IMR-90 (cell line): ENCODE measurements at regions not wholly inside any gene's neighbourhood (a gene's known extent, or its start where the extent isn't known, plus 50 kb on each side); places are given as distances from the start of the nearest gene placed in this dataset.

ENCODE experiments used
- ATAC-seq: fragments of 200-7000 bp; cut with Tn5 transposase; 2 replicates; pipeline ENCODE4 v1.9.1; 2020; ENCODE audit warnings: low read depth, mild to moderate bottlenecking, moderate library complexity
- BruUV-seq: library from RNA; stranded (reverse); fragments of 400-500 nt; replicated peaks from 2 replicates; lab custom pipeline; 2021; lab: Mats Ljungman, UMichigan
- CTCF ChIA-PET: fragments of 300-600 bp; formaldehyde crosslinking; extraction: SDS; loops from one replicate; lab custom pipeline; 2021; ENCODE audit warnings: antibody characterized with exemption; lab: Yijun Ruan, JAX
- POLR2A ChIA-PET: fragments of 300-600 bp; sonication (Branson Sonifier 250); formaldehyde crosslinking; loops from one replicate; lab custom pipeline; 2022; ENCODE audit warnings: antibody characterized with exemption; ENCODE audit not compliant: unreplicated experiment; lab: Charles Lee
- DNase-seq: peaks from one replicate; pipeline ENCODE4 v3.0.0; 2013
- H2AFZ ChIP-seq: replicated peaks from 2 replicates; pipeline ENCODE3; 2013; ENCODE audit warnings: low read length, mild to moderate bottlenecking; ENCODE audit not compliant: poor library complexity
- H2AK5ac ChIP-seq: 2 replicates; pipeline ENCODE4 v1.6.1; 2013; ENCODE audit warnings: low read depth, low read length, inconsistent platforms
- H2AK9ac ChIP-seq: replicated peaks from 2 replicates; pipeline ENCODE3; 2013; ENCODE audit warnings: mild to moderate bottlenecking, low read depth, low read length, moderate library complexity; ENCODE audit not compliant: poor library complexity
- H2BK120ac ChIP-seq: 2 replicates; pipeline ENCODE4 v1.6.1; 2013; ENCODE audit warnings: low read depth, low read length, inconsistent platforms
- H2BK15ac ChIP-seq: 3 replicates; pipeline ENCODE4 v1.6.1; 2013; ENCODE audit warnings: low read depth, low read length, inconsistent platforms
- H2BK20ac ChIP-seq: 2 replicates; pipeline ENCODE4 v1.6.1; 2013; ENCODE audit warnings: low read depth, mild to moderate bottlenecking, inconsistent platforms, low read length, moderate library complexity
- H2BK5ac ChIP-seq: 2 replicates; pipeline ENCODE4 v1.6.1; 2013; ENCODE audit warnings: mild to moderate bottlenecking, low read depth, low read length, inconsistent platforms; ENCODE audit not compliant: poor library complexity, severe bottlenecking
- H3K14ac ChIP-seq: replicated peaks from 2 replicates; pipeline ENCODE4 v1.6.1; 2013; ENCODE audit warnings: low read depth, low read length, inconsistent platforms
- H3K18ac ChIP-seq: 2 replicates; pipeline ENCODE4 v1.6.1; 2013; ENCODE audit warnings: low read depth, low read length, control low read depth
- H3K23ac ChIP-seq: 2 replicates; pipeline ENCODE4 v1.6.1; 2013; ENCODE audit warnings: low read depth, low read length, inconsistent platforms
- H3K27ac ChIP-seq: 2 replicates; pipeline ENCODE4 v1.5.1; 2013; ENCODE audit warnings: mild to moderate bottlenecking, control low read depth, low read length; ENCODE audit not compliant: insufficient read depth
- H3K27me3 ChIP-seq: 2 replicates; pipeline ENCODE4 v1.6.1; 2013; ENCODE audit warnings: low read length; ENCODE audit not compliant: control insufficient read depth, insufficient read depth
- H3K36me3 ChIP-seq: 2 replicates; pipeline ENCODE4 v1.6.1; 2013; ENCODE audit warnings: low read length, mixed read lengths; ENCODE audit not compliant: control insufficient read depth, insufficient read depth
- H3K4ac ChIP-seq: 2 replicates; pipeline ENCODE4 v1.6.1; 2013; ENCODE audit warnings: low read depth, low read length, inconsistent platforms
- H3K4me1 ChIP-seq: 2 replicates; pipeline ENCODE4 v1.6.1; 2013; ENCODE audit warnings: low read length, mixed read lengths; ENCODE audit not compliant: control insufficient read depth, insufficient read depth
- H3K4me2 ChIP-seq: 2 replicates; pipeline ENCODE4 v1.6.1; 2013; ENCODE audit warnings: low read depth, mild to moderate bottlenecking, control low read depth, low read length, moderate library complexity
- H3K4me3 ChIP-seq: 2 replicates; pipeline ENCODE4 v1.5.1; 2013; ENCODE audit warnings: low read depth, mild to moderate bottlenecking, control low read depth, low read length, moderate library complexity; ENCODE audit not compliant: insufficient read depth
- H3K56ac ChIP-seq: 2 replicates; pipeline ENCODE4 v1.6.1; 2013; ENCODE audit warnings: low read length, inconsistent platforms; ENCODE audit not compliant: insufficient read depth; ENCODE audit errors: extremely low read depth
- H3K79me1 ChIP-seq, 2 experiments: 2 replicates each; pipeline ENCODE4 v1.6.1; 2013; ENCODE audit warnings: low read length in 2 of 2, inconsistent platforms in 1 of 2, low read depth in 1 of 2
- H3K9ac ChIP-seq: 2 replicates; pipeline ENCODE4 v1.6.1; 2013; ENCODE audit warnings: low read depth, low read length, control low read depth
- H3K9me1 ChIP-seq: 2 replicates; pipeline ENCODE4 v1.6.1; 2013; ENCODE audit warnings: low read length, inconsistent platforms; ENCODE audit not compliant: insufficient read depth
- H3K9me3 ChIP-seq: 2 replicates; pipeline ENCODE4 v1.6.1; 2013; ENCODE audit warnings: low read length; ENCODE audit not compliant: control insufficient read depth, insufficient read depth
- H4K20me1 ChIP-seq: 2 replicates; pipeline ENCODE4 v1.6.1; 2013; ENCODE audit warnings: low read length, inconsistent platforms; ENCODE audit not compliant: insufficient read depth
- H4K5ac ChIP-seq: 2 replicates; pipeline ENCODE4 v1.6.1; 2013; ENCODE audit warnings: mild to moderate bottlenecking, low read depth, low read length, control low read depth
- H4K8ac ChIP-seq, 2 experiments: 2 replicates each; pipeline ENCODE4 v1.6.1; 2013; ENCODE audit warnings: low read depth in 2 of 2, low read length in 2 of 2, control low read depth in 1 of 2, inconsistent platforms in 1 of 2
- H4K91ac ChIP-seq: 2 replicates; pipeline ENCODE4 v1.6.1; 2013; ENCODE audit warnings: low read depth, low read length, inconsistent platforms; ENCODE audit not compliant: insufficient read depth
- BHLHE40 ChIP-seq: fragments of 150-350 bp; IDR thresholded peaks from 2 replicates; pipeline ENCODE4 v1.6.1; 2016; ENCODE audit warnings: mild to moderate bottlenecking, low read depth, low read length
- CEBPB ChIP-seq: IDR thresholded peaks from 2 replicates; pipeline ENCODE4 v1.6.1; 2012; ENCODE audit warnings: low read depth, low read length, improper control_type of control experiment
- FOS ChIP-seq: fragments of 150-350 bp; IDR thresholded peaks from 2 replicates; pipeline ENCODE4 v1.6.1; 2016; ENCODE audit warnings: low read depth, low read length
- MAFK ChIP-seq: IDR thresholded peaks from 2 replicates; pipeline ENCODE4 v1.6.1; 2012; ENCODE audit warnings: low read depth, low read length, improper control_type of control experiment
- MAZ ChIP-seq: IDR thresholded peaks from 2 replicates; pipeline ENCODE4 v1.6.1; 2012; ENCODE audit warnings: low read depth, mild to moderate bottlenecking, low read length, improper control_type of control experiment, moderate library complexity, borderline replicate concordance
- MXI1 ChIP-seq: IDR thresholded peaks from 2 replicates; pipeline ENCODE4 v1.6.1; 2012; ENCODE audit warnings: low read depth, mild to moderate bottlenecking, low read length, moderate library complexity, borderline replicate concordance
- NFE2L2 ChIP-seq: fragments of 150-350 bp; IDR thresholded peaks from 2 replicates; pipeline ENCODE4 v1.6.1; 2016; ENCODE audit warnings: low read depth, mild to moderate bottlenecking, low read length
- POLR2A ChIP-seq: IDR thresholded peaks from 2 replicates; pipeline ENCODE4 v1.6.1; 2012; ENCODE audit warnings: mild to moderate bottlenecking, low read depth, low read length
- RAD21 ChIP-seq: IDR thresholded peaks from 2 replicates; pipeline ENCODE4 v1.6.1; 2012; ENCODE audit warnings: low read length, improper control_type of control experiment
- RCOR1 ChIP-seq: IDR thresholded peaks from 2 replicates; pipeline ENCODE4 v1.6.1; 2012; ENCODE audit warnings: mild to moderate bottlenecking, low read length, improper control_type of control experiment; ENCODE audit not compliant: insufficient replicate concordance
- SMC3 ChIP-seq: fragments of 150-350 bp; IDR thresholded peaks from 2 replicates; pipeline ENCODE4 v1.6.1; 2016; ENCODE audit warnings: low read depth, mild to moderate bottlenecking, antibody characterized with exemption, low read length, moderate library complexity
- WGBS, 2 experiments: methylation state at CpG; one replicate each; pipeline versions ENCODE4 v1.1.5 to v1.1.7; 2013; ENCODE audit warnings: missing lambda C conversion rate in 2 of 2; ENCODE audit not compliant: insufficient read length in 1 of 2; ENCODE audit errors: extremely low coverage in 2 of 2; 5-methylcytosine and 5-hydroxymethylcytosine counted together
- dilution Hi-C: fragments of 300-500 bp; cut with HindIII; formaldehyde crosslinking; loops from one replicate; pipeline ENCODE4 v1.14.3; 2018; ENCODE audit warnings: low sequenced_read_pairs; ENCODE audit not compliant: unreplicated experiment
- in situ Hi-C: fragments of 300-500 bp; cut with MboI; formaldehyde crosslinking; loops from 3 replicates; pipeline ENCODE4 v1.14.3; 2019; ENCODE audit warnings: low sequenced_read_pairs, inconsistent platforms, mixed read lengths
- intact Hi-C: fragments of 100-400 bp; cut with micrococcal nuclease; formaldehyde crosslinking; loops from 2 replicates; pipeline ENCODE4 v1.10.0; 2022
- TF ChIP-seq, protein P1 (sequence below): fragments of 150-350 bp; IDR thresholded peaks from 2 replicates; pipeline ENCODE4 v1.6.1; 2016; ENCODE audit warnings: low read depth, mild to moderate bottlenecking, low read length, moderate library complexity, borderline replicate concordance
- TF ChIP-seq, protein P2 (sequence below): conservative IDR thresholded peaks from 2 replicates; pipeline ENCODE4 v1.5.1; 2012; ENCODE audit warnings: mild to moderate bottlenecking, low read depth, low read length, improper control_type of control experiment

DNA sequence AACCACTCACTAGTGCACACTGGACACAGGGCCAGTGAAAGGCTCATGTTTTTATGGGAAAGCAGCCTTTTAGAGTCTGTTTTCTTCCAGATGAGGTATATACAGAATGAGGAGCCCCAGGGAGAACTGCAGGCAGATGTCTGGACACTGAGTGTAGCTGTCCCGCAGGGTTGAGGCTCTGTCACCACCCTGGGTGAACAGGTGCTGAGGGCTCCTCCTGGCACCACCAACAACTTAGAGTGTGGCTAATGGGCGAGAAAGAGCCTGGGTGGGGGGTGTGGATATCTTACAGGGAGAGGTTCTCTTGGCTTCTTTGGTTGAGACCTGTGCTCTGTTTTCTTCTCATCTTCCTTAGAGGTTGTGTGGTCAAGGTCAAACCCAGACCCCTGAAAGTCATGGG, 202.1 kb upstream of the GPR12 start (continued):
- no peak for TF ChIP-seq SMC3
- no peak for TF ChIP-seq FOS

DNA sequence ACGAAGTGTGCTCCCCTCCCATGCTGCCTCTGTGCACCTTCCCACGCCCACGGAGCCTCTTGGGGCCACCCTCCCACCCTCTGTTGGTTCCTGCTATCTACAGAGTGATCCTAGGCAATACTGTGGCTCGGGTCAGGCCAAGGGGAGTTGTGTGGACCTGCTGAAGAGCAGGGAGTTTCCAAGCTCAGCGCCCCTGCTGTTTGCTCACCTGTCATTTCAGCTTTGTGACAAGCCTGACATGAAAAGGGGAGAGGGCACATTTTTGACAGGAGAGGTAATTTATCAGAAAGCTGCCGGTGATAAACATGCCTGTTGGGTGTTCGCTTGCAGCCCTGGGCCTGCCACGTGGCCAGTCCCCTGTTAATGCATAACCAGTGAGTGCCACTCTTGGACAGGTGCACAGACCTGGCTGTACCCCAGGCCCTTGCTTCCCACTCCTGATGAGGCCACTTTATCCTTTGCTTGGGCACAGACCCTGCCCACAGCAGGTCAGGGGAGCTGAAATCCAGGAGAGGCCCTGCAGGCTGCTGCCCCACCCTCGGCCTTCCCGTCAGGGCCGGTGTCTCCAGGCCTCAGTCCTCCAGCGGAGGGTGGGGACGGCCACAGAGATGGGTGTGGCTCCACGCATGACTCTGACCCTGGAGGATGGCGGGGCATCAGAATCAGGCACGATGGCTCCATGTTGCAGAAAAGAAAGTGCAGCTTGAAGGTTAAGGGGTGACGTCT, 201.5 kb upstream of the GPR12 start:
- H4K20me1 ChIP-seq: no peaks in the 10 kb centered on the region
- peaks cover 13% of the 10 kb centered on the region; the same call in 1 of the 2 replicates for H3K4me1 ChIP-seq
- H3K23ac ChIP-seq: no peak overlapping the region
- no peak overlapping the region for H3K27ac ChIP-seq
- no peak overlapping the region for H3K56ac ChIP-seq
- DNase-seq: no peak
- dilution Hi-C loops (no loop called here), intact Hi-C loops (no loop called here), in situ Hi-C loops (no loop called here)
- H3K36me3 ChIP-seq: no peaks in the 10 kb centered on the region
- no peak overlapping the region for H2BK5ac ChIP-seq
- peaks cover 7% of the 10 kb centered on the region; the same call in 1 of the 2 replicates for H3K9me1 ChIP-seq
- WGBS, 2 experiments: 85% methylated on average over 7 of the region's 17 CpGs; no CpG with 5 or more reads in 1 of the 2 experiments
- no peak overlapping the region for H2BK15ac ChIP-seq
- H2AK5ac ChIP-seq: no peak overlapping the region
- H4K91ac ChIP-seq: no peak overlapping the region
- no peak overlapping the region for H3K9ac ChIP-seq
- no peak overlapping the region for H4K5ac ChIP-seq
- H2BK20ac ChIP-seq: no peak overlapping the region
- H4K8ac ChIP-seq: no peak overlapping the region
- POLR2A ChIA-PET: no interaction called here
- no peaks in the 10 kb centered on the region for H3K79me1 ChIP-seq
- no peak overlapping the region for H3K18ac ChIP-seq
- no peak overlapping the region for H3K4me2 ChIP-seq
- CTCF ChIA-PET: interaction anchor here (0.7 kb wide), 1 partner anchor 15 kb away, joined by 5 read pairs; no protein-coding TSS in a partner anchor
- H3K14ac ChIP-seq: no peak overlapping the region
- H3K4me3 ChIP-seq: no peak overlapping the region
- BruUV-seq: no TSS peak
- H2BK120ac ChIP-seq: no peak overlapping the region
- no peak for ATAC-seq
- no peak overlapping the region for H3K4ac ChIP-seq
- no peaks in the 10 kb centered on the region for H3K9me3 ChIP-seq
- H2AFZ ChIP-seq: peak overlapping the region; percentile 33
- peaks cover 37% of the 10 kb centered on the region for H3K27me3 ChIP-seq
- H2AK9ac ChIP-seq: no peak overlapping the region
- TF ChIP-seq POLR2A (no peak), CEBPB (no peak), BHLHE40 (no peak), RCOR1 (no peak), MXI1 (no peak), SMC3 (no peak), MAZ (no peak), MAFK (no peak), RAD21 (no peak), NFE2L2 (no peak)
- TF ChIP-seq, protein P1, sequence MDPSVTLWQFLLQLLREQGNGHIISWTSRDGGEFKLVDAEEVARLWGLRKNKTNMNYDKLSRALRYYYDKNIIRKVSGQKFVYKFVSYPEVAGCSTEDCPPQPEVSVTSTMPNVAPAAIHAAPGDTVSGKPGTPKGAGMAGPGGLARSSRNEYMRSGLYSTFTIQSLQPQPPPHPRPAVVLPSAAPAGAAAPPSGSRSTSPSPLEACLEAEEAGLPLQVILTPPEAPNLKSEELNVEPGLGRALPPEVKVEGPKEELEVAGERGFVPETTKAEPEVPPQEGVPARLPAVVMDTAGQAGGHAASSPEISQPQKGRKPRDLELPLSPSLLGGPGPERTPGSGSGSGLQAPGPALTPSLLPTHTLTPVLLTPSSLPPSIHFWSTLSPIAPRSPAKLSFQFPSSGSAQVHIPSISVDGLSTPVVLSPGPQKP: no peak
- TF ChIP-seq, protein P2, sequence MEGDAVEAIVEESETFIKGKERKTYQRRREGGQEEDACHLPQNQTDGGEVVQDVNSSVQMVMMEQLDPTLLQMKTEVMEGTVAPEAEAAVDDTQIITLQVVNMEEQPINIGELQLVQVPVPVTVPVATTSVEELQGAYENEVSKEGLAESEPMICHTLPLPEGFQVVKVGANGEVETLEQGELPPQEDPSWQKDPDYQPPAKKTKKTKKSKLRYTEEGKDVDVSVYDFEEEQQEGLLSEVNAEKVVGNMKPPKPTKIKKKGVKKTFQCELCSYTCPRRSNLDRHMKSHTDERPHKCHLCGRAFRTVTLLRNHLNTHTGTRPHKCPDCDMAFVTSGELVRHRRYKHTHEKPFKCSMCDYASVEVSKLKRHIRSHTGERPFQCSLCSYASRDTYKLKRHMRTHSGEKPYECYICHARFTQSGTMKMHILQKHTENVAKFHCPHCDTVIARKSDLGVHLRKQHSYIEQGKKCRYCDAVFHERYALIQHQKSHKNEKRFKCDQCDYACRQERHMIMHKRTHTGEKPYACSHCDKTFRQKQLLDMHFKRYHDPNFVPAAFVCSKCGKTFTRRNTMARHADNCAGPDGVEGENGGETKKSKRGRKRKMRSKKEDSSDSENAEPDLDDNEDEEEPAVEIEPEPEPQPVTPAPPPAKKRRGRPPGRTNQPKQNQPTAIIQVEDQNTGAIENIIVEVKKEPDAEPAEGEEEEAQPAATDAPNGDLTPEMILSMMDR: no peak
